ENCODE measurements at regions not wholly inside any gene's neighbourhood (a gene's known extent, or its start where the extent isn't known, plus 50 kb on each side); places are given as distances from the start of the nearest gene placed in this dataset.

GRCh38 chr20:19047040-19047950 lies 165.1 kb upstream of the SLC24A3 start:
- DNase-seq = peak in 2 of 3 donors; percentile 33 to 62
- Histone ChIP-seq H3K9ac (ENCODE audit: insufficient read depth in 1 of 2, low read length in 2 of 2) (no peak overlapping the region), H3K27me3 (ENCODE audit: control insufficient read depth in 3 of 3, insufficient read depth in 3 of 3, low read length in 2 of 3) (no peaks in the 10 kb centered on the region), H3K4me3 (no peak overlapping the region), H3K9me3 (ENCODE audit: control insufficient read depth in 4 of 4, insufficient read depth in 3 of 4, low read length in 3 of 4) (no peaks in the 10 kb centered on the region), H3K36me3 (ENCODE audit: control insufficient read depth in 4 of 4, insufficient read depth in 4 of 4, low read length in 4 of 4) (no peaks in the 10 kb centered on the region), H3K4me1 (ENCODE audit: control insufficient read depth in 5 of 5, insufficient read depth in 5 of 5, low read length in 5 of 5) (peaks cover 0 to 11% (median 6%) of the 10 kb centered on the region in 5 donors), H3K27ac (ENCODE audit: low read depth in 1 of 2, low read length in 1 of 2) (peak overlapping the region in 1 of 2 donors; percentile 60)
- TF ChIP-seq CTCF (IDR thresholded peaks at IDR 0.05; ENCODE audit: control extremely low read depth, extremely low read depth) = no peak
- ATAC-seq (ENCODE audit: insufficient read depth, low FRiP score) = no peak
- WGBS, 2 donors = 64 to 75% methylated on average over 9 of the region's 9 CpGs

- Histone ChIP-seq H3K4me3 (no peak overlapping the region), H3K27me3 (ENCODE audit: control insufficient read depth in 3 of 3, insufficient read depth in 3 of 3, low read length in 2 of 3) (no peaks in the 10 kb centered on the region), H3K9ac (ENCODE audit: insufficient read depth in 1 of 2, low read length in 2 of 2) (no peak overlapping the region), H3K9me3 (ENCODE audit: control insufficient read depth in 4 of 4, insufficient read depth in 3 of 4, low read length in 3 of 4) (no peaks in the 10 kb centered on the region), H3K27ac (ENCODE audit: low read depth in 1 of 2, low read length in 1 of 2) (peak overlapping the region in 1 of 2 donors; percentile 60), H3K4me1 (ENCODE audit: control insufficient read depth in 5 of 5, insufficient read depth in 5 of 5, low read length in 5 of 5) (peaks cover 0 to 11% (median 6%) of the 10 kb centered on the region in 5 donors), H3K36me3 (ENCODE audit: control insufficient read depth in 4 of 4, insufficient read depth in 4 of 4, low read length in 4 of 4) (no peaks in the 10 kb centered on the region)
- DNase-seq (no peak), ATAC-seq (ENCODE audit: insufficient read depth, low FRiP score) (no peak)
- WGBS, 2 donors = 44 to 47% methylated on average over 3 of the region's 3 CpGs
- TF ChIP-seq CTCF (IDR thresholded peaks at IDR 0.05; ENCODE audit: control extremely low read depth, extremely low read depth) = no peak
These were observed 164.5 kb upstream of the SLC24A3 start for GRCh38 chr20:19047951-19048296.

- 54 to 67% methylated on average over 9 of the region's 9 CpGs for WGBS, 2 donors
- Histone ChIP-seq H3K27me3 (ENCODE audit: control insufficient read depth in 3 of 3, insufficient read depth in 3 of 3, low read length in 2 of 3) (no peaks in the 10 kb centered on the region), H3K9me3 (ENCODE audit: control insufficient read depth in 4 of 4, insufficient read depth in 3 of 4, low read length in 3 of 4) (no peaks in the 10 kb centered on the region), H3K4me1 (ENCODE audit: control insufficient read depth in 5 of 5, insufficient read depth in 5 of 5, low read length in 5 of 5) (peaks cover 0 to 11% (median 6%) of the 10 kb centered on the region in 5 donors), H3K27ac (ENCODE audit: low read depth in 1 of 2, low read length in 1 of 2) (peak overlapping the region in 1 of 2 donors; percentile 62), H3K4me3 (no peak overlapping the region), H3K36me3 (ENCODE audit: control insufficient read depth in 4 of 4, insufficient read depth in 4 of 4, low read length in 4 of 4) (no peaks in the 10 kb centered on the region), H3K9ac (ENCODE audit: insufficient read depth in 1 of 2, low read length in 2 of 2) (no peak overlapping the region)
- DNase-seq (peak; percentile 61 to 82 (median 78)), ATAC-seq (ENCODE audit: insufficient read depth, low FRiP score) (no peak)
- TF ChIP-seq CTCF (IDR thresholded peaks at IDR 0.05; ENCODE audit: control extremely low read depth, extremely low read depth) = no peak
These were observed 163.4 kb upstream of the SLC24A3 start for GRCh38 chr20:19048995-19049501.
